Coronary artery (tissue), 2 donors: ENCODE measurements at regions not wholly inside any gene's neighbourhood (a gene's known extent, or its start where the extent isn't known, plus 50 kb on each side); places are given as distances from the start of the nearest gene placed in this dataset.
A peak's percentile ranks its signal among the peaks of the same experiment; 100 is the strongest.
"Not testable (repeated sequence)": the region's sequence is repeated elsewhere in the genome, so short reads cannot be mapped to it uniquely, and the experiment has no call there.

ENCODE experiments used
- DNase-seq: peaks from one replicate; pipeline ENCODE4 v3.0.0-alpha.2; 2017; ENCODE audit warnings: low spot score
- H3K27ac ChIP-seq, 2 donors: fragments of 200-600 bp; sonication (generic); one replicate each; pipeline ENCODE4 v1.5.1; 2016 to 2019
- H3K4me3 ChIP-seq: fragments of 200-600 bp; sonication (generic); 2 replicates; pipeline ENCODE4 v1.5.1; 2016; ENCODE audit warnings: mild to moderate bottlenecking, moderate library complexity
- TF ChIP-seq, protein P1 (sequence below): fragments of 200-600 bp; sonication (generic); IDR thresholded peaks from one replicate; pipeline ENCODE4 v1.5.1; 2019; ENCODE audit warnings: antibody characterized with exemption

DNA sequence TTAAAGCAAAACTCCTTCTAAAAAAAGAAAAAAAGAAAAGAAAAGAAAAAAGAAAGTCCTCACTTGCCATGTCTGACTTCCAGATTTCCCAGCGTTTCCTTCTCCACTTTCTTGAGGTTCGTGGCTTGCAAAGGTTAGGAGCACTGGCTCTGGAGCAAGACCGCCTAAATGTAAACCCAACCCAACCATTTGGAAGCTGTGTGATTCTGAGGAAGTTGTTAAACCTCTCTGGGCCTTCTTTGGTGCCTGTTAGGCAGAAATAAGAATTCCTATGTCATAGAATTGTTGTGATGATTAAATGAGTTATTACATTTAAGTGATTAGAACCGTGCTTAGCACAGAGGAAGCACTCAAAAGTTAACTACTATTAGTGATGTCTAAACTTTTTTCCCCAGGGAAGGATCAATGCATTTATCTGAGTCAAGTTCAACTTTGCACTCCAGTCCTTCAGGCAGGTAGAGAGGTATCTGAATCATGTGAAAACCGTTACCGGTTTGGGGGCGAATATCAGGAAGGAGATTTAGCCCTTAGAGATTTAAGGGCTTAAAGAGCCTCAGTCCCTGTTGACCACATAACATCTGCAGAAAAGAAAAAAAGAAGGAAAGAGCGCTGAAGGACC lies 78.3 kb upstream of the HES1 start:
- TF ChIP-seq, protein P1, sequence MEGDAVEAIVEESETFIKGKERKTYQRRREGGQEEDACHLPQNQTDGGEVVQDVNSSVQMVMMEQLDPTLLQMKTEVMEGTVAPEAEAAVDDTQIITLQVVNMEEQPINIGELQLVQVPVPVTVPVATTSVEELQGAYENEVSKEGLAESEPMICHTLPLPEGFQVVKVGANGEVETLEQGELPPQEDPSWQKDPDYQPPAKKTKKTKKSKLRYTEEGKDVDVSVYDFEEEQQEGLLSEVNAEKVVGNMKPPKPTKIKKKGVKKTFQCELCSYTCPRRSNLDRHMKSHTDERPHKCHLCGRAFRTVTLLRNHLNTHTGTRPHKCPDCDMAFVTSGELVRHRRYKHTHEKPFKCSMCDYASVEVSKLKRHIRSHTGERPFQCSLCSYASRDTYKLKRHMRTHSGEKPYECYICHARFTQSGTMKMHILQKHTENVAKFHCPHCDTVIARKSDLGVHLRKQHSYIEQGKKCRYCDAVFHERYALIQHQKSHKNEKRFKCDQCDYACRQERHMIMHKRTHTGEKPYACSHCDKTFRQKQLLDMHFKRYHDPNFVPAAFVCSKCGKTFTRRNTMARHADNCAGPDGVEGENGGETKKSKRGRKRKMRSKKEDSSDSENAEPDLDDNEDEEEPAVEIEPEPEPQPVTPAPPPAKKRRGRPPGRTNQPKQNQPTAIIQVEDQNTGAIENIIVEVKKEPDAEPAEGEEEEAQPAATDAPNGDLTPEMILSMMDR, result no peak
- no peak overlapping the region for H3K27ac ChIP-seq
- H3K4me3 ChIP-seq, result peak overlapping the region; percentile 70
- no peak for DNase-seq

DNA sequence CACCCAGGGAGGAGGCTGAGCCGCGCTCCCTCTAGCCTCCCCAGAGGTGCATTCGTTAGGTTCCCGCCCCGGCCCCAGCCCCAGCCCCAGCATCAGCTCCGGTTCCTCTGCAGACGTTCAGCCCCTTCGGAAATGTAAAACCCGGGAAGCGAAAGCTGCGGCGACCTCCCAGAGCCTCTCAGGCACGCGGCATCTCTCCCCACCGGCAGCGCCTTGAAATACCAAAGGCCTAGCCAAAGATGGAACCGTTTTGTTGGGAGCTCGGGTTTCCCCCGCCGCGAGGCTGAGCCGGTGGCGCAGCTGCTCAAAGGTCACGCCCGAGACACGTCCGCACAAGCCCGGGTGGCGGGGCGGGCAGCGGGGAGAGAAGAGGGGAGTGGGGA lies 77.8 kb upstream of the HES1 start:
- no peak overlapping the region for H3K27ac ChIP-seq
- TF ChIP-seq, protein P1, result no peak
- peak; percentile 73 for DNase-seq
- peak overlapping the region; percentile 70 for H3K4me3 ChIP-seq

DNA sequence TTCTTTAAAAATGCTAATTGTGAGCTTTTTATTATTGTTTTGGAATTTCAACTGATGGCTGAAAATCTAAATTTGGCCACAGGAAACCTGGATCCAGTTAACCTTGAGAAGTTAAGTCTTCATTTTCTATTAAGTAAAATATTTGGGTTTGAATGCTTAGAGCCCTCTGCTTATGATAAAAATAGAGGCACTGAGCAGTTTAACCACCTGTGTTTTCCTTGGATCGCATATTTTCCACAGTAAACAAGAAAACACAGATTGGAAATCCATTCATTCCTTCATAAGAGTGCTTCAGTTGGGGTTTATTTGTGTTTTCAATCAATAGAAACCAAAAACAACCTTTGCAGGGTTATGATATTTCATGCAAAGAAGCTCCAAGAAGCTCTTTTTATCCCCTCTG lies 77.2 kb upstream of the HES1 start:
- H3K27ac ChIP-seq, result no peak overlapping the region
- TF ChIP-seq, protein P1, result no peak
- H3K4me3 ChIP-seq, result peak overlapping the region; percentile 70
- DNase-seq, result no peak

- no peak for DNase-seq
- H3K27ac ChIP-seq, result no peak overlapping the region
- TF ChIP-seq, protein P1, result no peak
- H3K4me3 ChIP-seq, result no peak overlapping the region
Observed at GRCh38 chr3:194061421-194062030, 74.4 kb upstream of the HES1 start.

- Histone ChIP-seq H3K4me3 (no peak overlapping the region), H3K27ac (no peak overlapping the region)
- TF ChIP-seq, protein P1, result no peak
- no peak for DNase-seq
Observed at GRCh38 chr3:194062830-194063229, 73.1 kb upstream of the HES1 start.

GRCh38 chr3:194064380-194065332 lies 71.3 kb upstream of the HES1 start:
- TF ChIP-seq, protein P1, result no peak
- no peak overlapping the region for H3K27ac ChIP-seq
- peak; percentile 21 for DNase-seq
- H3K4me3 ChIP-seq, result no peak overlapping the region

GRCh38 chr3:194067327-194067726 lies 68.6 kb upstream of the HES1 start:
- not testable (repeated sequence) for DNase-seq, H3K27ac ChIP-seq, H3K4me3 ChIP-seq
